Liver (tissue), 8 donors: ENCODE measurements at regions not wholly inside any gene's neighbourhood (a gene's known extent, or its start where the extent isn't known, plus 50 kb on each side); places are given as distances from the start of the nearest gene placed in this dataset.

Experiments used
- DNase-seq: peaks from one replicate; pipeline ENCODE4 v3.0.0-alpha.2; 2017; ENCODE audit warnings: low spot score
- H3K27ac ChIP-seq, 2 donors: one replicate each; pipeline ENCODE4 v1.7.0; 2013; ENCODE audit warnings: inconsistent platforms in 2 of 2, low read length in 2 of 2, control low read depth in 1 of 2, low read depth in 1 of 2, mild to moderate bottlenecking in 1 of 2
- H3K27me3 ChIP-seq, 4 donors: one replicate each; pipeline versions ENCODE4 v1.6.1 to v1.7.0; 2013; ENCODE audit warnings: low read length in 3 of 4, inconsistent platforms in 1 of 4, mild to moderate bottlenecking in 1 of 4, moderate library complexity in 1 of 4; ENCODE audit not compliant: control insufficient read depth in 4 of 4, insufficient read depth in 4 of 4
- H3K36me3 ChIP-seq, 4 donors: one replicate each; pipeline versions ENCODE4 v1.6.1 to v1.7.0; 2013; ENCODE audit warnings: low read length in 3 of 4, mild to moderate bottlenecking in 3 of 4, low read depth in 1 of 4, moderate library complexity in 1 of 4; ENCODE audit not compliant: control insufficient read depth in 4 of 4, insufficient read depth in 3 of 4
- H3K4me1 ChIP-seq, 4 donors: one replicate each; pipeline versions ENCODE4 v1.6.1 to v1.7.0; 2013; ENCODE audit warnings: low read length in 3 of 4, mild to moderate bottlenecking in 3 of 4, moderate library complexity in 1 of 4; ENCODE audit not compliant: control insufficient read depth in 4 of 4, insufficient read depth in 4 of 4
- H3K4me3 ChIP-seq, 3 donors: one replicate each; pipeline versions ENCODE4 v1.6.1 to v1.7.0; 2013; ENCODE audit warnings: low read length in 3 of 3, control low read depth in 1 of 3, low read depth in 1 of 3, mild to moderate bottlenecking in 1 of 3
- H3K9ac ChIP-seq, 2 donors: one replicate each; pipeline ENCODE4 v1.7.0; 2013; ENCODE audit warnings: low read length in 2 of 2, mild to moderate bottlenecking in 2 of 2, moderate library complexity in 2 of 2, control low read depth in 1 of 2, low read depth in 1 of 2
- H3K9me3 ChIP-seq, 4 donors: one replicate each; pipeline versions ENCODE4 v1.6.1 to v1.7.0; 2013; ENCODE audit warnings: low read length in 3 of 4; ENCODE audit not compliant: control insufficient read depth in 4 of 4
- EGR1 ChIP-seq, 2 donors: IDR thresholded peaks; 2 replicates each; pipeline ENCODE4 v1.6.1; 2016 to 2018; ENCODE audit warnings: antibody characterized with exemption in 2 of 2, low read depth in 2 of 2
- FOXA1 ChIP-seq: IDR thresholded peaks from 2 replicates; pipeline ENCODE4 v1.6.1; 2016; ENCODE audit warnings: antibody characterized with exemption
- FOXA2 ChIP-seq: IDR thresholded peaks from 2 replicates; pipeline ENCODE4 v1.6.1; 2016; ENCODE audit warnings: antibody characterized with exemption
- GABPA ChIP-seq, 2 donors: IDR thresholded peaks in 1 of 2; conservative IDR thresholded peaks in 1 of 2; 2 replicates each; pipeline ENCODE4 v1.6.1; 2016; ENCODE audit warnings: antibody characterized with exemption in 2 of 2, mild to moderate bottlenecking in 1 of 2, moderate library complexity in 1 of 2
- HNF4A ChIP-seq, 2 donors: conservative IDR thresholded peaks; 2 replicates each; pipeline ENCODE4 v1.6.1; 2016; ENCODE audit warnings: antibody characterized with exemption in 2 of 2, mild to moderate bottlenecking in 2 of 2
- HNF4G ChIP-seq: IDR thresholded peaks from 2 replicates; pipeline ENCODE4 v1.6.1; 2016; ENCODE audit warnings: antibody characterized with exemption
- JUND ChIP-seq, 2 donors: IDR thresholded peaks; 2 replicates each; pipeline ENCODE4 v1.6.1; 2016; ENCODE audit warnings: antibody characterized with exemption in 2 of 2
- NR2F2 ChIP-seq: IDR thresholded peaks from 2 replicates; pipeline ENCODE4 v1.6.1; 2016; ENCODE audit warnings: antibody characterized with exemption
- RAD21 ChIP-seq, 2 donors: IDR thresholded peaks; 2 replicates each; pipeline ENCODE4 v1.6.1; 2016; ENCODE audit warnings: antibody characterized with exemption in 2 of 2, mild to moderate bottlenecking in 2 of 2
- RXRA ChIP-seq, 2 donors: IDR thresholded peaks; 2 replicates each; pipeline ENCODE4 v1.6.1; 2017 to 2018; ENCODE audit warnings: antibody characterized with exemption in 2 of 2, mild to moderate bottlenecking in 1 of 2
- SP1 ChIP-seq: IDR thresholded peaks from 2 replicates; pipeline ENCODE4 v1.6.1; 2018; ENCODE audit warnings: antibody characterized with exemption, mild to moderate bottlenecking
- TAF1 ChIP-seq: conservative IDR thresholded peaks from 2 replicates; pipeline ENCODE4 v1.6.1; 2016; ENCODE audit warnings: antibody characterized with exemption, mild to moderate bottlenecking
- YY1 ChIP-seq: IDR thresholded peaks from 2 replicates; pipeline ENCODE4 v1.6.1; 2016; ENCODE audit warnings: antibody characterized with exemption, mild to moderate bottlenecking
- WGBS: extraction: QIAGEN DNeasy Blood & Tissue Kit; methylation state at CpG from one replicate; pipeline ENCODE4 v1.1.7; 2013; 5-methylcytosine and 5-hydroxymethylcytosine counted together
- TF ChIP-seq, protein P1 (sequence below): IDR thresholded peaks from 2 replicates; pipeline ENCODE4 v1.6.1; 2016; ENCODE audit warnings: antibody characterized with exemption
- TF ChIP-seq, protein P2 (sequence below): fragments of 150-350 bp; IDR thresholded peaks from 2 replicates; pipeline ENCODE4 v1.5.1; 2017; ENCODE audit warnings: improper control_type of control experiment, low read depth, low read length; ENCODE audit not compliant: missing input control
- TF ChIP-seq, protein P3 (sequence below): IDR thresholded peaks from 2 replicates; pipeline ENCODE4 v1.6.1; 2016; ENCODE audit warnings: antibody characterized with exemption
- TF ChIP-seq, protein P4 (sequence below): IDR thresholded peaks from 2 replicates; pipeline ENCODE4 v1.6.1; 2016; ENCODE audit warnings: antibody characterized with exemption, mild to moderate bottlenecking
- TF ChIP-seq, protein P5 (sequence below): IDR thresholded peaks from 2 replicates; pipeline ENCODE4 v1.6.1; 2016; ENCODE audit warnings: antibody characterized with exemption
- donor health status: healthy.
- donor health status: healthy.
- donor health status: healthy.
- donor health status: healthy.
- donor health status: healthy.

DNA sequence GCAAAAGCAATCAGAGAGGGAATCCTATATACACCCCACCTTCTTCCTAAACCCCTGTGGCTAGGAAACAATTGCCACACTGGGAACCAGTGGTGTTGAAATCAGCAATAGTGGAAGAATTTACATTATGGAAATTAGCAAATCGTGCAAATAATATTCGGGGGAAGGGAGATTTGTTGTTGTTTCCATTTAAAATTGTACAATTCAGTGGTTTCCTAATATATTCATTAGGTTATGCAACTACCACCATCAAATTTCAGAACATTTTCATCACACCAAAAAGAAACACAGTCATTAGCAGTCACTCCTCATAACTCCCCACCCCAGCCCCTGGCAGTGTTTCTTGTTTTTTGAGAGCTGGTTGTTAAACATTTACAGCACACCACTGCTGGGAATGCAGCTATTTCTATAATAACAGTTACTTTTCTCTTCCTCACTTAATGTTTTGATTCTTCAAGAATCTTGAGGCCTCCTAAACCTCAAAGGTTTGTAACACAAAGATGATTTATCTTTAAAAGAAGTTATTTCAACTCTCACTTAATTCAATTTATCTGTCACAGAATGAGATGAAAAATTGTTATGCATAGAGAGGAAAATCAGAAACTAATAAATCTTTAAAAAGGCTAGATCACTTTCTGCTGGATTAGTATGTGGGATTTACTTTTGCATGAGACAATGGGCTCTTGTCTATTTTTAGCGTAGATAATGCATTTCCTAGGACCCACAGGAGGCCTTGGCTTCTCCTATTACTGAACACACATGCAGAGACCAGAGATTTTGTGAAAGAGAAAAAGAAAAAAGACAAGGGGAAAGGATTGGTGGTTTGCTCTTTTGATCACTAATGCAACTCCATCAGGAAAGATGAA is 91.8 kb upstream of the DAPK1 start:
- peaks cover 8 to 31% (median 17%) of the 10 kb centered on the region in 4 donors for H3K4me1 ChIP-seq
- no peaks in the 10 kb centered on the region for H3K36me3 ChIP-seq
- 32% methylated on average over 3 of the region's 3 CpGs for WGBS
- TF ChIP-seq, protein P1, sequence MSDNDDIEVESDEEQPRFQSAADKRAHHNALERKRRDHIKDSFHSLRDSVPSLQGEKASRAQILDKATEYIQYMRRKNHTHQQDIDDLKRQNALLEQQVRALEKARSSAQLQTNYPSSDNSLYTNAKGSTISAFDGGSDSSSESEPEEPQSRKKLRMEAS, result peak; percentile 64
- TF ChIP-seq EGR1 (IDR thresholded peaks at IDR 0.05; ENCODE audit: low read depth in 2 of 2) (peak in 1 of 2 donors; percentile 93), YY1 (peak; percentile 72), RXRA (IDR thresholded peaks at IDR 0.05) (peak; percentile 32 to 86), FOXA1 (no peak), GABPA (IDR thresholded peaks at IDR 0.05 in 1 of 2, conservative IDR thresholded peaks at IDR 0.05 in 1 of 2) (peak in 1 of 2 donors; percentile 36), JUND (IDR thresholded peaks at IDR 0.05) (peak in 1 of 2 donors; percentile 74), FOXA2 (peak; percentile 13), HNF4G (no peak), NR2F2 (no peak), RAD21 (IDR thresholded peaks at IDR 0.05) (peak; percentile 44 to 59), SP1 (peak; percentile 51), TAF1 (no peak), HNF4A (conservative IDR thresholded peaks at IDR 0.05) (peak; percentile 32 to 67)
- TF ChIP-seq, protein P2, sequence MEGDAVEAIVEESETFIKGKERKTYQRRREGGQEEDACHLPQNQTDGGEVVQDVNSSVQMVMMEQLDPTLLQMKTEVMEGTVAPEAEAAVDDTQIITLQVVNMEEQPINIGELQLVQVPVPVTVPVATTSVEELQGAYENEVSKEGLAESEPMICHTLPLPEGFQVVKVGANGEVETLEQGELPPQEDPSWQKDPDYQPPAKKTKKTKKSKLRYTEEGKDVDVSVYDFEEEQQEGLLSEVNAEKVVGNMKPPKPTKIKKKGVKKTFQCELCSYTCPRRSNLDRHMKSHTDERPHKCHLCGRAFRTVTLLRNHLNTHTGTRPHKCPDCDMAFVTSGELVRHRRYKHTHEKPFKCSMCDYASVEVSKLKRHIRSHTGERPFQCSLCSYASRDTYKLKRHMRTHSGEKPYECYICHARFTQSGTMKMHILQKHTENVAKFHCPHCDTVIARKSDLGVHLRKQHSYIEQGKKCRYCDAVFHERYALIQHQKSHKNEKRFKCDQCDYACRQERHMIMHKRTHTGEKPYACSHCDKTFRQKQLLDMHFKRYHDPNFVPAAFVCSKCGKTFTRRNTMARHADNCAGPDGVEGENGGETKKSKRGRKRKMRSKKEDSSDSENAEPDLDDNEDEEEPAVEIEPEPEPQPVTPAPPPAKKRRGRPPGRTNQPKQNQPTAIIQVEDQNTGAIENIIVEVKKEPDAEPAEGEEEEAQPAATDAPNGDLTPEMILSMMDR, result no peak
- TF ChIP-seq, protein P3, sequence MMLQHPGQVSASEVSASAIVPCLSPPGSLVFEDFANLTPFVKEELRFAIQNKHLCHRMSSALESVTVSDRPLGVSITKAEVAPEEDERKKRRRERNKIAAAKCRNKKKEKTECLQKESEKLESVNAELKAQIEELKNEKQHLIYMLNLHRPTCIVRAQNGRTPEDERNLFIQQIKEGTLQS, result peak; percentile 53
- TF ChIP-seq, protein P4, sequence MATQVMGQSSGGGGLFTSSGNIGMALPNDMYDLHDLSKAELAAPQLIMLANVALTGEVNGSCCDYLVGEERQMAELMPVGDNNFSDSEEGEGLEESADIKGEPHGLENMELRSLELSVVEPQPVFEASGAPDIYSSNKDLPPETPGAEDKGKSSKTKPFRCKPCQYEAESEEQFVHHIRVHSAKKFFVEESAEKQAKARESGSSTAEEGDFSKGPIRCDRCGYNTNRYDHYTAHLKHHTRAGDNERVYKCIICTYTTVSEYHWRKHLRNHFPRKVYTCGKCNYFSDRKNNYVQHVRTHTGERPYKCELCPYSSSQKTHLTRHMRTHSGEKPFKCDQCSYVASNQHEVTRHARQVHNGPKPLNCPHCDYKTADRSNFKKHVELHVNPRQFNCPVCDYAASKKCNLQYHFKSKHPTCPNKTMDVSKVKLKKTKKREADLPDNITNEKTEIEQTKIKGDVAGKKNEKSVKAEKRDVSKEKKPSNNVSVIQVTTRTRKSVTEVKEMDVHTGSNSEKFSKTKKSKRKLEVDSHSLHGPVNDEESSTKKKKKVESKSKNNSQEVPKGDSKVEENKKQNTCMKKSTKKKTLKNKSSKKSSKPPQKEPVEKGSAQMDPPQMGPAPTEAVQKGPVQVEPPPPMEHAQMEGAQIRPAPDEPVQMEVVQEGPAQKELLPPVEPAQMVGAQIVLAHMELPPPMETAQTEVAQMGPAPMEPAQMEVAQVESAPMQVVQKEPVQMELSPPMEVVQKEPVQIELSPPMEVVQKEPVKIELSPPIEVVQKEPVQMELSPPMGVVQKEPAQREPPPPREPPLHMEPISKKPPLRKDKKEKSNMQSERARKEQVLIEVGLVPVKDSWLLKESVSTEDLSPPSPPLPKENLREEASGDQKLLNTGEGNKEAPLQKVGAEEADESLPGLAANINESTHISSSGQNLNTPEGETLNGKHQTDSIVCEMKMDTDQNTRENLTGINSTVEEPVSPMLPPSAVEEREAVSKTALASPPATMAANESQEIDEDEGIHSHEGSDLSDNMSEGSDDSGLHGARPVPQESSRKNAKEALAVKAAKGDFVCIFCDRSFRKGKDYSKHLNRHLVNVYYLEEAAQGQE, result peak; percentile 47
- TF ChIP-seq, protein P5, sequence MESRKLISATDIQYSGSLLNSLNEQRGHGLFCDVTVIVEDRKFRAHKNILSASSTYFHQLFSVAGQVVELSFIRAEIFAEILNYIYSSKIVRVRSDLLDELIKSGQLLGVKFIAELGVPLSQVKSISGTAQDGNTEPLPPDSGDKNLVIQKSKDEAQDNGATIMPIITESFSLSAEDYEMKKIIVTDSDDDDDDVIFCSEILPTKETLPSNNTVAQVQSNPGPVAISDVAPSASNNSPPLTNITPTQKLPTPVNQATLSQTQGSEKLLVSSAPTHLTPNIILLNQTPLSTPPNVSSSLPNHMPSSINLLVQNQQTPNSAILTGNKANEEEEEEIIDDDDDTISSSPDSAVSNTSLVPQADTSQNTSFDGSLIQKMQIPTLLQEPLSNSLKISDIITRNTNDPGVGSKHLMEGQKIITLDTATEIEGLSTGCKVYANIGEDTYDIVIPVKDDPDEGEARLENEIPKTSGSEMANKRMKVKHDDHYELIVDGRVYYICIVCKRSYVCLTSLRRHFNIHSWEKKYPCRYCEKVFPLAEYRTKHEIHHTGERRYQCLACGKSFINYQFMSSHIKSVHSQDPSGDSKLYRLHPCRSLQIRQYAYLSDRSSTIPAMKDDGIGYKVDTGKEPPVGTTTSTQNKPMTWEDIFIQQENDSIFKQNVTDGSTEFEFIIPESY, result peak; percentile 68
- peak overlapping the region in 1 of 2 donors; percentile 16 for H3K9ac ChIP-seq
- H3K4me3 ChIP-seq, result no peak overlapping the region
- H3K27me3 ChIP-seq, result no peaks in the 10 kb centered on the region
- peak overlapping the region; percentile 54 to 74 for H3K27ac ChIP-seq
- DNase-seq, result no peak
- no peaks in the 10 kb centered on the region for H3K9me3 ChIP-seq
